ENCODE measurements at regions not wholly inside any gene's neighbourhood (a gene's known extent, or its start where the extent isn't known, plus 50 kb on each side); places are given as distances from the start of the nearest gene placed in this dataset.

- in situ Hi-C loops (cut with HindIII; ENCODE audit: low pct_unique_long_range_greater_than_20kb, low sequenced_read_pairs), result no loop called here
- DNase-seq (ENCODE audit: low read depth), result no peak
These were observed 203.7 kb upstream of the RRP15 start for GRCh38 chr1:218081358-218081757.

- in situ Hi-C loops (cut with HindIII; ENCODE audit: low pct_unique_long_range_greater_than_20kb, low sequenced_read_pairs), result no loop called here
- no peak for DNase-seq (ENCODE audit: low read depth)
These were observed 194.6 kb upstream of the RRP15 start for GRCh38 chr1:218090459-218090858.

- in situ Hi-C loops (cut with HindIII; ENCODE audit: low pct_unique_long_range_greater_than_20kb, low sequenced_read_pairs), result no loop called here
- no peak for DNase-seq (ENCODE audit: low read depth)
These were observed 183.7 kb upstream of the RRP15 start for GRCh38 chr1:218101409-218101808.

GRCh38 chr1:218108034-218108433 lies 177.1 kb upstream of the RRP15 start:
- in situ Hi-C loops (cut with HindIII; ENCODE audit: low pct_unique_long_range_greater_than_20kb, low sequenced_read_pairs), result no loop called here
- DNase-seq (ENCODE audit: low read depth), result no peak

GRCh38 chr1:218112862-218113261 lies 172.2 kb upstream of the RRP15 start:
- in situ Hi-C loops (cut with HindIII; ENCODE audit: low pct_unique_long_range_greater_than_20kb, low sequenced_read_pairs), result no loop called here
- DNase-seq (ENCODE audit: low read depth), result peak; percentile 32

- in situ Hi-C loops (cut with HindIII; ENCODE audit: low pct_unique_long_range_greater_than_20kb, low sequenced_read_pairs), result no loop called here
- DNase-seq (ENCODE audit: low read depth), result no peak
These were observed 161.1 kb upstream of the RRP15 start for GRCh38 chr1:218123968-218124367.

GRCh38 chr1:218135371-218135770 lies 149.7 kb upstream of the RRP15 start:
- in situ Hi-C loops (cut with HindIII; ENCODE audit: low pct_unique_long_range_greater_than_20kb, low sequenced_read_pairs), result no loop called here

GRCh38 chr1:218139761-218140160 lies 145.3 kb upstream of the RRP15 start:
- in situ Hi-C loops (cut with HindIII; ENCODE audit: low pct_unique_long_range_greater_than_20kb, low sequenced_read_pairs), result no loop called here
- no peak for DNase-seq (ENCODE audit: low read depth)

More at GRCh38 chr1:218135371-218135770, 149.7 kb upstream of the RRP15 start:
- no peak for DNase-seq (ENCODE audit: low read depth)

- in situ Hi-C loops (cut with HindIII; ENCODE audit: low pct_unique_long_range_greater_than_20kb, low sequenced_read_pairs), result no loop called here
- DNase-seq (ENCODE audit: low read depth), result no peak
These were observed 128.5 kb upstream of the RRP15 start for GRCh38 chr1:218156595-218156994.

GRCh38 chr1:218163371-218163770 lies 121.7 kb upstream of the RRP15 start:
- DNase-seq (ENCODE audit: low read depth), result no peak
- in situ Hi-C loops (cut with HindIII; ENCODE audit: low pct_unique_long_range_greater_than_20kb, low sequenced_read_pairs), result no loop called here

GRCh38 chr1:218164111-218164929 lies 120.8 kb upstream of the RRP15 start:
- in situ Hi-C loops (cut with HindIII; ENCODE audit: low pct_unique_long_range_greater_than_20kb, low sequenced_read_pairs), result no loop called here
- peak; percentile 36 for DNase-seq (ENCODE audit: low read depth)

- in situ Hi-C loops (cut with HindIII; ENCODE audit: low pct_unique_long_range_greater_than_20kb, low sequenced_read_pairs), result no loop called here
- DNase-seq (ENCODE audit: low read depth), result peak; percentile 10
These were observed 120.0 kb upstream of the RRP15 start for GRCh38 chr1:218164930-218165700.

GRCh38 chr1:218165701-218166114 lies 119.4 kb upstream of the RRP15 start:
- in situ Hi-C loops (cut with HindIII; ENCODE audit: low pct_unique_long_range_greater_than_20kb, low sequenced_read_pairs), result no loop called here
- DNase-seq (ENCODE audit: low read depth), result peak; percentile 19

- in situ Hi-C loops (cut with HindIII; ENCODE audit: low pct_unique_long_range_greater_than_20kb, low sequenced_read_pairs), result no loop called here
- no peak for DNase-seq (ENCODE audit: low read depth)
These were observed 118.7 kb upstream of the RRP15 start for GRCh38 chr1:218166268-218166945.

- DNase-seq (ENCODE audit: low read depth), result no peak
- in situ Hi-C loops (cut with HindIII; ENCODE audit: low pct_unique_long_range_greater_than_20kb, low sequenced_read_pairs), result no loop called here
These were observed 113.7 kb upstream of the RRP15 start for GRCh38 chr1:218171302-218171893.

GRCh38 chr1:218182455-218182854 lies 102.6 kb upstream of the RRP15 start:
- in situ Hi-C loops (cut with HindIII; ENCODE audit: low pct_unique_long_range_greater_than_20kb, low sequenced_read_pairs), result no loop called here
- DNase-seq (ENCODE audit: low read depth), result no peak

GRCh38 chr1:218200979-218201378 lies 84.1 kb upstream of the RRP15 start:
- in situ Hi-C loops (cut with HindIII; ENCODE audit: low pct_unique_long_range_greater_than_20kb, low sequenced_read_pairs), result no loop called here
- no peak for DNase-seq (ENCODE audit: low read depth)

GRCh38 chr1:218201601-218202000 lies 83.5 kb upstream of the RRP15 start:
- in situ Hi-C loops (cut with HindIII; ENCODE audit: low pct_unique_long_range_greater_than_20kb, low sequenced_read_pairs), result no loop called here
- DNase-seq (ENCODE audit: low read depth), result no peak

- in situ Hi-C loops (cut with HindIII; ENCODE audit: low pct_unique_long_range_greater_than_20kb, low sequenced_read_pairs), result no loop called here
- no peak for DNase-seq (ENCODE audit: low read depth)
These were observed 79.4 kb upstream of the RRP15 start for GRCh38 chr1:218205721-218206120.
